ENCODE measurements at regions not wholly inside any gene's neighbourhood (a gene's known extent, or its start where the extent isn't known, plus 50 kb on each side); places are given as distances from the start of the nearest gene placed in this dataset.

GRCh38 chr20:17810847-17811627, 111.3 kb downstream of the BANF2 start:
- TF ChIP-seq POLR2AphosphoS5 (IDR thresholded peaks at IDR 0.05) (no peak), CTCF (IDR thresholded peaks at IDR 0.05) (no peak), EP300 (IDR thresholded peaks at IDR 0.05) (no peak)
